Common myeloid progenitor, CD34-positive (primary cell): ENCODE measurements at regions not wholly inside any gene's neighbourhood (a gene's known extent, or its start where the extent isn't known, plus 50 kb on each side); places are given as distances from the start of the nearest gene placed in this dataset.

Experiments used
- CTCF ChIA-PET: fragments of 350-600 bp; sonication (Branson Sonifier 250); formaldehyde crosslinking; loops from one replicate; lab custom pipeline; 2021; ENCODE audit warnings: antibody characterized with exemption; lab: Charles Lee
- POLR2A ChIA-PET: fragments of 350-600 bp; sonication (Branson Sonifier 250); formaldehyde crosslinking; loops from one replicate; lab custom pipeline; 2021; ENCODE audit warnings: antibody characterized with exemption; lab: Charles Lee
- DNase-seq, 3 donors: peaks; one replicate each; pipeline versions ENCODE4 v3.0.0 to v3.0.0-alpha.2; 2013
- H3K27ac ChIP-seq, 2 experiments: 1 replicate in 1 of 2; 2 replicates in 1 of 2; pipeline ENCODE4 v1.7.0; 2013; ENCODE audit warnings: inconsistent platforms in 2 of 2, low read length in 2 of 2, mild to moderate bottlenecking in 2 of 2, low read depth in 1 of 2, moderate library complexity in 1 of 2; ENCODE audit not compliant: severe bottlenecking in 2 of 2, insufficient read depth in 1 of 2, poor library complexity in 1 of 2
- H3K27me3 ChIP-seq, 5 experiments: replicated peaks in 2 of 5; 1 replicate in 3 of 5; 2 replicates in 2 of 5; pipeline versions ENCODE4 v1.6.1 to v1.7.0; 2013; ENCODE audit warnings: low read length in 4 of 5, mild to moderate bottlenecking in 2 of 5, moderate library complexity in 2 of 5, inconsistent platforms in 1 of 5; ENCODE audit not compliant: insufficient read depth in 5 of 5, control insufficient read depth in 4 of 5
- H3K36me3 ChIP-seq, 4 experiments: 1 replicate in 2 of 4; 2 replicates in 2 of 4; pipeline versions ENCODE4 v1.6.1 to v1.7.0; 2013; ENCODE audit warnings: low read length in 3 of 4, control low read depth in 1 of 4, mild to moderate bottlenecking in 1 of 4; ENCODE audit not compliant: control insufficient read depth in 4 of 4, insufficient read depth in 4 of 4
- H3K4me1 ChIP-seq, 4 experiments: 1 replicate in 3 of 4; 2 replicates in 1 of 4; pipeline versions ENCODE4 v1.6.1 to v1.7.1; 2013; ENCODE audit warnings: low read length in 3 of 4, mild to moderate bottlenecking in 3 of 4, control low read depth in 1 of 4, inconsistent platforms in 1 of 4, moderate library complexity in 1 of 4; ENCODE audit not compliant: control insufficient read depth in 4 of 4, insufficient read depth in 4 of 4; ENCODE audit errors: control extremely low read depth in 1 of 4
- H3K4me3 ChIP-seq, 7 experiments: 1 replicate in 4 of 7; 2 replicates in 3 of 7; pipeline versions ENCODE4 v1.5.1 to v1.7.0; 2013; ENCODE audit warnings: mild to moderate bottlenecking in 7 of 7, low read length in 6 of 7, moderate library complexity in 6 of 7, inconsistent platforms in 2 of 7, low read depth in 2 of 7, control low read depth in 1 of 7; ENCODE audit not compliant: insufficient read depth in 4 of 7, control insufficient read depth in 1 of 7; ENCODE audit errors: extremely low read depth in 1 of 7
- H3K9me3 ChIP-seq, 5 experiments: 1 replicate in 4 of 5; 2 replicates in 1 of 5; pipeline versions ENCODE4 v1.6.1 to v1.7.1; 2013; ENCODE audit warnings: low read length in 4 of 5, mild to moderate bottlenecking in 2 of 5, inconsistent platforms in 1 of 5, low read depth in 1 of 5, moderate library complexity in 1 of 5; ENCODE audit not compliant: control insufficient read depth in 4 of 5, insufficient read depth in 2 of 5; ENCODE audit errors: control extremely low read depth in 1 of 5
- WGBS: methylation state at CpG from one replicate; pipeline ENCODE4 v1.1.5; 2013; ENCODE audit not compliant: insufficient coverage; 5-methylcytosine and 5-hydroxymethylcytosine counted together

DNA sequence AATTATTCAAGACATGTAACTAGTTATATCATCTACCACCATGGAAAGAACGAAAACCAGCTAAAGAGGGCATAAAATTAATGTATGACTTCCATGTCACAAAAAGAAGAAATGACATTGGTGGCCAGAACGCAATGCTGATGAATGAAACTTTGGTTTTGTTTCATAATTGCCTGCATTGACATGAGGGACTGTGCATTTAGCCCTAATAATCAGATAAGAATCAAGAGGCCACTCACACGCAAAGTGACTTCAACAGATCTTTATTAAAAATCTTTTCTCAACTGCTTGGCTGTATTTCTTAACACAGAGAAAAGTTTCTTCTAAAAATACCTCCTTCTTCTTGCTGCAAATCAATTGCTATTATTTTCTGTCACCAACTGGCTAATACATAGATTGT is 184.7 kb upstream of the RUNX1 start:
- peaks cover 3 to 15% (median 7%) of the 10 kb centered on the region in 5 experiments for H3K9me3 ChIP-seq
- peaks cover 0 to 11% (median 3%) of the 10 kb centered on the region in 4 experiments for H3K4me1 ChIP-seq
- H3K36me3 ChIP-seq: no peaks in the 10 kb centered on the region
- H3K4me3 ChIP-seq: no peak overlapping the region
- H3K27me3 ChIP-seq: no peaks in the 10 kb centered on the region
- 100% methylated on average over 2 of the region's 3 CpGs for WGBS
- H3K27ac ChIP-seq: no peak overlapping the region
- POLR2A ChIA-PET: no interaction called here
- DNase-seq: no peak
- CTCF ChIA-PET: no interaction called here

DNA sequence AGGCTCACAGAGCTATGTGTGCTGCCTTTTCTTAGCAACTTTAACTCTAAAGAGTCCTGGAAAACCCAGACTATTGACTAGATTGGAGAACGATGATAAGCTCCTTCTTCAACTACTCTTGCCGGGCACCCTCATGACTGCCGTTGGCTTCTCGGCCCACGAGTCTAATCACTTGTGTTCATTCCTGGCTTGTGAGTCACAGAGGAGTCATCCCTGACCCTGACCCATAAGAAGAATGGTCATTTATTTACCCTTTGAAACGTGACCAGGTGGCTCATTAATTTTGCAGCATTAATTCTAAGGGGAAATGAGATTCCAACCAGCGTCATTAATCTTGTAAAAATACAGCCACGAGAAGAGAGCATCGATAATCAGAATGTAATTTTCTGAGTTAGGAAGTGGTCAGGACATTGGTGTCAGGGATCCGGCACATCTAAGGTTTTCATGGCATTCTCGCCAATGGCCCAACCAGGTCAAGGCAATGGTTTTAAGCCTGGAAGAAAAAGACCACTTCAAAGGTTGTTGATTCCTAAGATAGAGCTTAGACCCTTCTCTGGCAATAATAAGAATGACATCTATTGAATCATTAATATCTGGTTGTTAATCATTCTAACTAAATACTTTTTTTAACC is 183.6 kb upstream of the RUNX1 start:
- H3K4me1 ChIP-seq: peaks cover 0 to 15% (median 5%) of the 10 kb centered on the region in 4 experiments
- H3K36me3 ChIP-seq: no peaks in the 10 kb centered on the region
- CTCF ChIA-PET: no interaction called here
- no peak overlapping the region for H3K4me3 ChIP-seq
- no peak overlapping the region for H3K27ac ChIP-seq
- no peak for DNase-seq
- POLR2A ChIA-PET: no interaction called here
- H3K27me3 ChIP-seq: no peaks in the 10 kb centered on the region
- H3K9me3 ChIP-seq: peaks cover 3 to 15% (median 7%) of the 10 kb centered on the region in 5 experiments
- WGBS: over 99% methylated on average over 11 of the region's 11 CpGs

DNA sequence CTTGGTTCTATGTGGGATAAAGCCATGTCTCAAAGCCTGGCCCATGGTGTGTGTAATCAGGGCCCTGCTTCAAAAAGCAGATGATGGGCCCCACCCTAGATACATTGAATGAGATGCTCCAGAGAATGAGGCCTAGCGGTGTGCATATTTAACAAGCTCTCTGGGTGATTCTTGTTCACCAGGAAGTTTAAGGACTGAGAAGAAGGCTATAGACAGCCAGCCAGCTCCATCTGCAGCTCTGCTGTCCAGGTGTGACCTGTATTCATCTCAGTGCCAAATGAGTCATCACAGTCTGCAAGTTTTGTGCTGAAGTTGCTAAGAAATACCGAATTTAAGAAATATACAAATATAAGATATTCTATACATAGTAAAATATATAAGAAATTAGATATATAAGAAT is 182.0 kb upstream of the RUNX1 start:
- H3K36me3 ChIP-seq: no peaks in the 10 kb centered on the region
- no peak overlapping the region for H3K4me3 ChIP-seq
- peaks cover 0 to 28% (median 9%) of the 10 kb centered on the region in 4 experiments for H3K4me1 ChIP-seq
- no peak for DNase-seq
- peaks cover 1 to 5% (median 2%) of the 10 kb centered on the region in 5 experiments for H3K9me3 ChIP-seq
- 100% methylated on average over 1 of the region's 2 CpGs for WGBS
- ChIA-PET CTCF (interaction anchor here (1.2 kb wide), 1 partner anchor 16 kb away, joined by 3 read pairs; no protein-coding TSS in a partner anchor), POLR2A (no interaction called here)
- no peaks in the 10 kb centered on the region for H3K27me3 ChIP-seq
- H3K27ac ChIP-seq: no peak overlapping the region

DNA sequence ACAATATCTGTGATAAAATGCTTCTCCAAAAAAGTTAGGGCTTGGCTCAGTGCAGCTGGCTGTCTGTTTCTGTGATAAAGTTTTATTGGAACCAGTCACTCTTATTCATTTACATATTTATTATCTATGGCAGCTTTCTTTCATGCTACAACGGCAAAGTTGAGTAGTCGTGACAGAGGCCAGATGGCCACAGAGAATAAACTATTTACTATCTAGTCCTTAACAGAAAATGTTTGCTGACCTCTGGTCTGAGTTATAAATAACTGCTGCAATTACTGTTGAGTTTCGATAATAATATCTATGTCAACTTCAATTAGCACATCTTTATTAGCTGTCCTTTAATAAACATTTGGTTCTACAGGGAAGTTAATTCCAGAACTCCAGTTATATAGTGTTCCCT is 180.2 kb upstream of the RUNX1 start:
- Histone ChIP-seq H3K27ac (no peak overlapping the region), H3K9me3 (no peaks in the 10 kb centered on the region), H3K4me1 (peaks cover 0 to 26% (median 6%) of the 10 kb centered on the region in 4 experiments), H3K4me3 (no peak overlapping the region), H3K27me3 (no peaks in the 10 kb centered on the region), H3K36me3 (no peaks in the 10 kb centered on the region)
- ChIA-PET POLR2A (no interaction called here), CTCF (no interaction called here)
- DNase-seq: no peak
- WGBS: no CpG with 5 or more reads among the region's 3 CpGs

DNA sequence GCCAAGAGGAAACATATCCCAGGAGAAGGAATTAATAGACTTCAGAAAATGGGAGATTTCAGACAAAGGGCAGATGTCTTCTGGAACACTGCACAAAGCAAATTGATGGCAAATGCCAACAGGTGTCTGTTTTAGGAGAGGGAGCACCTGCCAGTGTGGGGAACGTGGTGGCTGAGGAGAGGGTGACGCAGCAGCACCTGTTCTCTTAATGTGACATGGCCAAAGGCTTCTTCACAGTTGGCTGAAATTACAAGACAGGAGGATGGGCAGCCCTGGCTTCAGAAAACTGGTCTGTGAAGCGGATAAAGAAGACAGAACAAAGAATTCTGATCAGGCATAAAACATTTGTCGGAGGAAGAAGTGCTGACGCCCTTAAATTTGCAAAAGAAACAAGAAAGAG is 178.7 kb upstream of the RUNX1 start:
- no peak for DNase-seq
- H3K4me1 ChIP-seq: peaks cover 0 to 20% (median 8%) of the 10 kb centered on the region in 4 experiments
- H3K36me3 ChIP-seq: no peaks in the 10 kb centered on the region
- POLR2A ChIA-PET: no interaction called here
- H3K4me3 ChIP-seq: no peak overlapping the region
- H3K27me3 ChIP-seq: no peaks in the 10 kb centered on the region
- no peaks in the 10 kb centered on the region for H3K9me3 ChIP-seq
- WGBS: 76% methylated on average over 5 of the region's 5 CpGs
- CTCF ChIA-PET: no interaction called here
- no peak overlapping the region for H3K27ac ChIP-seq

DNA sequence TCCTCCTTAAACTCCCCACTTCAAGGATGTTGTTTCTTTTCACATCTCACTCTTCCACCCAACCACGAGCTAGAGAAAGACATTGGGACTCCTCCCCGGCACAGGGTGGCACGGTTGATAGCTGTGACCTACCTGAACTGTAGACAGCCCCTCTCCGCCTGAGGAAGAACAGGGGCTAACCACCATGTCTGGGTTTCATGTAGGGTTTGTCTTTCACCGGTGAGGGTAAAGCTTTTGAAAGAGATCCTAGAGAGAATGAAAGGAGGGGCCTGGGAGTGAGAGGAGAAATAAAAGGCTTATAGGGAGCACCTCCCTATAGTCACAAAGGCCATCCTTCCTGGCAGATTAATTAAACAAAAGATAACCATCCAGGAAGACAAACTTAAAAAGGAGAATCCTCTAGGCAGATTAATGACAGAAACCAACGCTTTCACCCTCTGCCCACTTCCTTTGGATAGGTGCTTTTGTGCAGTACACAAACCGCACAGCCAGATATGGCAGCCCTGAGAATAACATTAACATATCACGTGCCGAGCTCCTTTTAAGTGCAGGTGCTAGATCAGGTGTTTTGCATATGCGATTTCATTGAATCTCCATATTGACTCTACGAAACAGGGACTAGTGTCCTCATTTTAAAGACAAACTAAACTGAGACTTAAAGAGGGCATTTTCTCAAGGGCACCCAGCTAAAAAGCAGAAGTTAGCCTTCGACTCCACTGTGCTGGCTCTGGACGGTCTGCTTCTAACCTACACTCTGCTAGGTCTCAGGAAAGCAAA is 178.1 kb upstream of the RUNX1 start:
- 82% methylated on average over 9 of the region's 13 CpGs for WGBS
- no peak overlapping the region for H3K27ac ChIP-seq

DNA sequence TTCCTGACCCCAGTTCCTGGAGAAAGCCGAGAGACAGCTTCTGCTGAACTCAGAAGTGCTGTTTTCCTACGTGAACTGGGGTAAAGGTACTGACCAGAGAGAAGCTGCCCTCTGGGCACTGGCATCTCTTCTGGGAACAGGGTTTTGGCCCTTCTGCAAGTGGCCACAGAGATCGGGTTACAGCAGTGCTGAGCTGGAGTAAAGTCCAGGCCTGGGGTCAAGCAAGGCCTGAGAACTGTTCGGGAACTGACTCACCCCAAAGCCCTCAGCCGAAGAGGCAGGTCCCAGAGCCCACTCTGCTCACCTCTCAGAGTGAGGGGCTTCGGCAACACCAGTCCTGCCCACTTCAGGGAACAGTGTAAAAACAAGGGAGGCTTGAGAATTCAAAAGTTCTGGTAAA is 177.2 kb upstream of the RUNX1 start:
- no peaks in the 10 kb centered on the region for H3K9me3 ChIP-seq
- 94% methylated on average over 6 of the region's 6 CpGs for WGBS
- CTCF ChIA-PET: interaction anchor here (1.2 kb wide), 1 partner anchor 125 kb away, joined by 3 read pairs; no protein-coding TSS in a partner anchor
- no peaks in the 10 kb centered on the region for H3K27me3 ChIP-seq
- POLR2A ChIA-PET: no interaction called here
- no peak overlapping the region for H3K27ac ChIP-seq
- H3K36me3 ChIP-seq: no peaks in the 10 kb centered on the region
- no peak overlapping the region for H3K4me3 ChIP-seq
- H3K4me1 ChIP-seq: peaks cover 5 to 32% (median 15%) of the 10 kb centered on the region in 4 experiments
- DNase-seq: no peak

More for the DNA sequence above, 178.1 kb upstream of the RUNX1 start:
- Histone ChIP-seq H3K4me1 (peaks cover 3 to 27% (median 12%) of the 10 kb centered on the region in 4 experiments), H3K4me3 (no peak overlapping the region), H3K9me3 (no peaks in the 10 kb centered on the region), H3K27me3 (no peaks in the 10 kb centered on the region), H3K36me3 (no peaks in the 10 kb centered on the region)
- ChIA-PET POLR2A (no interaction called here), CTCF (interaction anchor here (1.2 kb wide), 1 partner anchor 124 kb away, joined by 3 read pairs; no protein-coding TSS in a partner anchor)
- peak in 2 of 3 donors; percentile 70 to 75 for DNase-seq
